Keratinocyte (primary cell): ENCODE measurements at regions not wholly inside any gene's neighbourhood (a gene's known extent, or its start where the extent isn't known, plus 50 kb on each side); places are given as distances from the start of the nearest gene placed in this dataset.
"Not testable (repeated sequence)": the region's sequence is repeated elsewhere in the genome, so short reads cannot be mapped to it uniquely, and the experiment has no call there.

Source experiments
- DNase-seq: peaks from one replicate; pipeline ENCODE4 v3.0.0-alpha.2; 2011; ENCODE audit warnings: low read depth, missing footprints, low spot score
- FAIRE-seq: peaks from 2 replicates; lab custom pipeline; 2011; peaks lifted over from hg19 to GRCh38; lab: Jason Lieb, UNC
- H2AFZ ChIP-seq: 2 replicates; pipeline ENCODE4 v1.6.0; 2012; ENCODE audit warnings: low read length, control low read depth, inconsistent platforms; ENCODE audit not compliant: control insufficient read depth
- H3K27ac ChIP-seq: 2 replicates; pipeline ENCODE4 v1.5.1; 2011; ENCODE audit warnings: low read length; ENCODE audit not compliant: control insufficient read depth, insufficient read depth
- H3K27me3 ChIP-seq: 3 replicates; pipeline ENCODE4 v1.6.0; 2011; ENCODE audit warnings: low read length; ENCODE audit not compliant: control insufficient read depth, insufficient read depth; ENCODE audit errors: extremely low read depth
- H3K36me3 ChIP-seq, 2 experiments: 2 replicates in 1 of 2; 3 replicates in 1 of 2; pipeline ENCODE4 v1.5.1; 2011; ENCODE audit warnings: low read length in 2 of 2, mild to moderate bottlenecking in 1 of 2; ENCODE audit not compliant: control insufficient read depth in 2 of 2, insufficient read depth in 2 of 2; ENCODE audit errors: extremely low read depth in 1 of 2
- H3K4me1 ChIP-seq: 3 replicates; pipeline ENCODE4 v1.5.1; 2011; ENCODE audit warnings: low read length; ENCODE audit not compliant: control insufficient read depth, insufficient read depth; ENCODE audit errors: extremely low read depth
- H3K4me2 ChIP-seq: 3 replicates; pipeline ENCODE4 v1.6.0; 2011; ENCODE audit warnings: low read depth, low read length; ENCODE audit not compliant: control insufficient read depth, insufficient read depth; ENCODE audit errors: extremely low read depth
- H3K4me3 ChIP-seq, 3 experiments: fragments of 200-600 bp in 1 of 3; sonication (generic) in 1 of 3; 2 replicates in 2 of 3; 3 replicates in 1 of 3; pipeline ENCODE4 v1.5.1; 2011 to 2016; ENCODE audit warnings: low read length in 3 of 3, mild to moderate bottlenecking in 3 of 3, control low read depth in 2 of 3, inconsistent platforms in 1 of 3, low read depth in 1 of 3, mixed read lengths in 1 of 3, mixed run types in 1 of 3, moderate library complexity in 1 of 3; ENCODE audit not compliant: control insufficient read depth in 2 of 3, insufficient read depth in 2 of 3; ENCODE audit errors: extremely low read depth in 1 of 3
- H3K79me2 ChIP-seq: 2 replicates; pipeline ENCODE4 v1.6.0; 2012; ENCODE audit warnings: low read length; ENCODE audit not compliant: control insufficient read depth, insufficient read depth
- H3K9ac ChIP-seq: 3 replicates; pipeline ENCODE4 v1.6.0; 2011; ENCODE audit warnings: low read length; ENCODE audit not compliant: control insufficient read depth, insufficient read depth; ENCODE audit errors: extremely low read depth
- H3K9me1 ChIP-seq: 3 replicates; pipeline ENCODE4 v1.6.0; 2011; ENCODE audit warnings: low read length; ENCODE audit not compliant: control insufficient read depth, insufficient read depth; ENCODE audit errors: extremely low read depth
- H3K9me3 ChIP-seq: 2 replicates; pipeline ENCODE4 v1.5.1; 2012; ENCODE audit warnings: low read depth, low read length; ENCODE audit not compliant: control insufficient read depth
- H4K20me1 ChIP-seq: 3 replicates; pipeline ENCODE4 v1.6.0; 2011; ENCODE audit warnings: low read length; ENCODE audit not compliant: control insufficient read depth, insufficient read depth; ENCODE audit errors: extremely low read depth
- EZH2 ChIP-seq: IDR thresholded peaks from one replicate; pipeline ENCODE4 v1.6.1; 2012; ENCODE audit warnings: inconsistent platforms, mild to moderate bottlenecking, low read length, moderate library complexity
- dilution Hi-C: fragments of 300-500 bp; cut with MboI; formaldehyde crosslinking; loops from one replicate; pipeline ENCODE4 v1.7.0; 2020; ENCODE audit warnings: low sequenced_read_pairs; ENCODE audit not compliant: extremely low pct_ligation_motif_present
- TF ChIP-seq, protein P1 (sequence below), 3 experiments: IDR thresholded peaks in 1 of 3; conservative IDR thresholded peaks in 1 of 3; optimal IDR thresholded peaks in 1 of 3; 2 replicates in 2 of 3; 3 replicates in 1 of 3; pipeline versions ENCODE3 to v1.5.1; 2011; ENCODE audit warnings: low read length in 3 of 3, mild to moderate bottlenecking in 3 of 3, moderate library complexity in 2 of 3, control low read depth in 1 of 3, inconsistent platforms in 1 of 3; ENCODE audit not compliant: insufficient read depth in 2 of 3; ENCODE audit errors: extremely low read depth in 1 of 3

GRCh38 chr15:20642054-20642767 is 100.6 kb upstream of the GOLGA6L6 start:
- Histone ChIP-seq H3K27me3 (no peaks in the 10 kb centered on the region), H3K4me3 (no peak overlapping the region), H3K9ac (no peak overlapping the region), H2AFZ (no peak overlapping the region), H3K4me2 (no peak overlapping the region), H3K27ac (no peak overlapping the region), H3K9me3 (peaks cover 13% of the 10 kb centered on the region), H3K79me2 (no peaks in the 10 kb centered on the region), H3K9me1 (no peaks in the 10 kb centered on the region), H3K36me3 (no peaks in the 10 kb centered on the region), H4K20me1 (no peaks in the 10 kb centered on the region), H3K4me1 (no peaks in the 10 kb centered on the region)
- dilution Hi-C loops = no loop called here
- FAIRE-seq = no peak
- TF ChIP-seq EZH2 = no peak
- TF ChIP-seq, protein P1, sequence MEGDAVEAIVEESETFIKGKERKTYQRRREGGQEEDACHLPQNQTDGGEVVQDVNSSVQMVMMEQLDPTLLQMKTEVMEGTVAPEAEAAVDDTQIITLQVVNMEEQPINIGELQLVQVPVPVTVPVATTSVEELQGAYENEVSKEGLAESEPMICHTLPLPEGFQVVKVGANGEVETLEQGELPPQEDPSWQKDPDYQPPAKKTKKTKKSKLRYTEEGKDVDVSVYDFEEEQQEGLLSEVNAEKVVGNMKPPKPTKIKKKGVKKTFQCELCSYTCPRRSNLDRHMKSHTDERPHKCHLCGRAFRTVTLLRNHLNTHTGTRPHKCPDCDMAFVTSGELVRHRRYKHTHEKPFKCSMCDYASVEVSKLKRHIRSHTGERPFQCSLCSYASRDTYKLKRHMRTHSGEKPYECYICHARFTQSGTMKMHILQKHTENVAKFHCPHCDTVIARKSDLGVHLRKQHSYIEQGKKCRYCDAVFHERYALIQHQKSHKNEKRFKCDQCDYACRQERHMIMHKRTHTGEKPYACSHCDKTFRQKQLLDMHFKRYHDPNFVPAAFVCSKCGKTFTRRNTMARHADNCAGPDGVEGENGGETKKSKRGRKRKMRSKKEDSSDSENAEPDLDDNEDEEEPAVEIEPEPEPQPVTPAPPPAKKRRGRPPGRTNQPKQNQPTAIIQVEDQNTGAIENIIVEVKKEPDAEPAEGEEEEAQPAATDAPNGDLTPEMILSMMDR (optimal IDR thresholded peaks at IDR 0.05 in 1 of 3, IDR thresholded peaks at IDR 0.05 in 1 of 3, conservative IDR thresholded peaks at IDR 0.05 in 1 of 3; ENCODE audit: extremely low read depth in 1 of 3, insufficient read depth in 2 of 3, low read length in 3 of 3) = no peak
- DNase-seq = no peak

DNA sequence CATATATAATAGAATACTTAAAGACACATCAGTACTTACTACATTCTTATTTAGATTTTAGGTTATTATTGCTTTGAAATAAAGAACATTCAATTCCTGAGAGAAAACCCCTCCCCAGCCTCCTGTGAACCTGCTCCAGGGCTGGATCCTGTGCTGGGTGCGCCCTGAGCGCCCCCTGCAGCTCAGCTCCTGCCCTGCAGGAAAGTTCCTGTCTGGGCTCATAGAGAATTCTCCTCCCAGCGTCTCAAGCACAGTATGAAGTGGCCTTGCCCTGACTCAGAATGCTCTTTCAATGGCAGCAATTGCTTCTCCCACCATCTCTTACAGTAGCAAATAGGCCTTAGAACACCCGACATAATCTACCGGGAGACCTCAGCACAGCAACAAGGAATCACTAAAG is 98.8 kb upstream of the GOLGA6L6 start:
- H2AFZ ChIP-seq, H3K4me3 ChIP-seq, H3K9me1 ChIP-seq, H3K9me3 ChIP-seq, dilution Hi-C loops, H3K4me1 ChIP-seq, H4K20me1 ChIP-seq, H3K27ac ChIP-seq, H3K4me2 ChIP-seq, H3K27me3 ChIP-seq, DNase-seq, H3K79me2 ChIP-seq, H3K9ac ChIP-seq, H3K36me3 ChIP-seq, FAIRE-seq: not testable (repeated sequence)

GRCh38 chr15:20639224-20639623 is 97.6 kb upstream of the GOLGA6L6 start:
- H3K27me3 ChIP-seq, H3K9me3 ChIP-seq, FAIRE-seq: not testable (repeated sequence)

DNA sequence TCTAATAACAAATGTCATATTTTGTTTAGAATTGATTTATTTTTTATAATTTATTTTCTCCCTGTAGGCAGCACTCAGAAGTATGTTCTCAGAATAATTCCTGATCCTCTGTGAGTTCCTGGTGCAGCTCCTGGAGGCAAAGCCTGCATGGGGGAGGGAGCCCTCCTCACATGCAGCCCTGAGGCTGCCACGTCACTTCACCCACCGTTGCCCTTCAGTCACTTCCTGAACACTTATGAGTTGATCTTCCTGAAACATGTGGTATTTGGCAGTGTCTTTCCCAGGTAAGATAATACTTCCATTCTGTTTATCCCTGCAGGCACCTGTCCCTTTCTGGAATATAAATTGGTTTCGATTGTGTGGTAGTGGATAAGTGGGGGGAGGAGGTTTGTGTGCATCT is 95.9 kb upstream of the GOLGA6L6 start:
- H3K4me2 ChIP-seq, H2AFZ ChIP-seq, H3K9ac ChIP-seq, H3K79me2 ChIP-seq, H3K27ac ChIP-seq, FAIRE-seq, dilution Hi-C loops, DNase-seq, H3K4me3 ChIP-seq, H4K20me1 ChIP-seq, H3K9me1 ChIP-seq, H3K9me3 ChIP-seq, H3K27me3 ChIP-seq, H3K4me1 ChIP-seq, H3K36me3 ChIP-seq: not testable (repeated sequence)

More at GRCh38 chr15:20639224-20639623, 97.6 kb upstream of the GOLGA6L6 start:
- H2AFZ ChIP-seq, H3K9me1 ChIP-seq, DNase-seq, dilution Hi-C loops, H3K4me2 ChIP-seq, H3K27ac ChIP-seq, H3K79me2 ChIP-seq, H3K9ac ChIP-seq, H3K4me1 ChIP-seq, H3K36me3 ChIP-seq, H4K20me1 ChIP-seq, H3K4me3 ChIP-seq: not testable (repeated sequence)
